A673 (cell line): ENCODE measurements at regions not wholly inside any gene's neighbourhood (a gene's known extent, or its start where the extent isn't known, plus 50 kb on each side); places are given as distances from the start of the nearest gene placed in this dataset.

Experiments used
- BruUV-seq: library from RNA; stranded (reverse); fragments of 400-500 nt; replicated peaks from 2 replicates; lab custom pipeline; 2021; lab: Mats Ljungman, UMichigan
- CTCF ChIA-PET: fragments of 300-600 bp; sonication (Branson Sonifier 250); formaldehyde crosslinking; loops from one replicate; lab custom pipeline; 2022; ENCODE audit warnings: antibody characterized with exemption; lab: Charles Lee
- POLR2A ChIA-PET: fragments of 300-600 bp; sonication (Branson Sonifier 250); formaldehyde crosslinking; loops from one replicate; lab custom pipeline; 2022; ENCODE audit warnings: antibody characterized with exemption; ENCODE audit not compliant: low non-redundant PET; lab: Charles Lee
- DNase-seq: peaks from one replicate; pipeline ENCODE4 v3.0.0-alpha.2; 2015; ENCODE audit warnings: low spot score
- H3K27ac ChIP-seq: fragments of 200-600 bp; sonication (generic); 2 replicates; pipeline ENCODE4 v1.5.1; 2016; ENCODE audit warnings: mixed run types, low read depth, mild to moderate bottlenecking, mixed read lengths, antibody characterized with exemption, low read length; ENCODE audit not compliant: poor library complexity, severe bottlenecking
- H3K27me3 ChIP-seq: fragments of 200-600 bp; sonication (generic); replicated peaks from 2 replicates; pipeline ENCODE4 v1.6.1; 2017; ENCODE audit warnings: mixed run types, low read depth, mild to moderate bottlenecking, mixed read lengths, antibody characterized with exemption, low read length; ENCODE audit not compliant: insufficient read depth, poor library complexity
- H3K36me3 ChIP-seq: fragments of 200-600 bp; sonication (generic); 2 replicates; pipeline ENCODE4 v1.6.1; 2016; ENCODE audit warnings: mixed run types, mild to moderate bottlenecking, mixed read lengths, antibody characterized with exemption, low read length; ENCODE audit not compliant: insufficient read depth, poor library complexity, severe bottlenecking
- H3K4me1 ChIP-seq: fragments of 200-600 bp; sonication (generic); 2 replicates; pipeline ENCODE4 v1.6.1; 2017; ENCODE audit warnings: mixed run types, mild to moderate bottlenecking, mixed read lengths, antibody characterized with exemption, low read length; ENCODE audit not compliant: insufficient read depth, poor library complexity, severe bottlenecking
- H3K4me3 ChIP-seq: fragments of 200-600 bp; sonication (generic); 2 replicates; pipeline ENCODE4 v1.5.1; 2016; ENCODE audit warnings: low read depth, mixed run types, mild to moderate bottlenecking, mixed read lengths, low read length; ENCODE audit not compliant: poor library complexity, severe bottlenecking
- H3K9me3 ChIP-seq: fragments of 200-600 bp; sonication (generic); 2 replicates; pipeline ENCODE4 v1.6.1; 2016; ENCODE audit warnings: mixed run types, low read depth, mild to moderate bottlenecking, mixed read lengths, antibody characterized with exemption, low read length; ENCODE audit not compliant: poor library complexity, severe bottlenecking
- CTCF ChIP-seq: fragments of 300-800, 200-600 bp; sonication (generic); conservative IDR thresholded peaks from 2 replicates; pipeline ENCODE4 v1.5.1; 2017; ENCODE audit warnings: low read depth, mild to moderate bottlenecking, antibody characterized with exemption, low read length, moderate library complexity, mixed read lengths
- EZH2 ChIP-seq: fragments of 200-600 bp; sonication (generic); IDR thresholded peaks from 2 replicates; pipeline ENCODE4 v1.6.1; 2017; ENCODE audit warnings: borderline replicate concordance, low read depth, mild to moderate bottlenecking, mixed read lengths, antibody characterized with exemption, low read length; ENCODE audit not compliant: poor library complexity, severe bottlenecking
- intact Hi-C: fragments of 100-400 bp; cut with micrococcal nuclease; formaldehyde crosslinking; loops from one replicate; pipeline ENCODE4 v1.10.0; 2022; ENCODE audit not compliant: unreplicated experiment

GRCh38 chr6:169062272-169062671 is 191.4 kb downstream of the THBS2 start:
- Histone ChIP-seq H3K9me3 (no peaks in the 10 kb centered on the region), H3K4me1 (no peaks in the 10 kb centered on the region), H3K4me3 (no peak overlapping the region), H3K27ac (no peak overlapping the region), H3K36me3 (no peaks in the 10 kb centered on the region), H3K27me3 (peaks cover 4% of the 10 kb centered on the region)
- intact Hi-C loops: no loop called here
- CTCF ChIA-PET: no interaction called here
- no TSS peak for BruUV-seq
- POLR2A ChIA-PET: no interaction called here
- DNase-seq: no peak
- no peak for TF ChIP-seq CTCF
- no peak for TF ChIP-seq EZH2

GRCh38 chr6:169058634-169059033 is 195.0 kb downstream of the THBS2 start:
- H3K36me3 ChIP-seq: no peaks in the 10 kb centered on the region
- intact Hi-C loops: no loop called here
- TF ChIP-seq EZH2: no peak
- TF ChIP-seq CTCF: no peak
- H3K9me3 ChIP-seq: no peaks in the 10 kb centered on the region
- ChIA-PET CTCF (no interaction called here), POLR2A (no interaction called here)
- no peak for DNase-seq
- BruUV-seq: no TSS peak
- H3K4me3 ChIP-seq: no peak overlapping the region
- H3K27ac ChIP-seq: no peak overlapping the region
- H3K4me1 ChIP-seq: no peaks in the 10 kb centered on the region
- H3K27me3 ChIP-seq: no peaks in the 10 kb centered on the region

GRCh38 chr6:169052462-169052861 is 201.2 kb downstream of the THBS2 start:
- no peak for TF ChIP-seq CTCF
- TF ChIP-seq EZH2: no peak
- Histone ChIP-seq H3K27me3 (peaks cover 6% of the 10 kb centered on the region), H3K4me3 (no peak overlapping the region), H3K36me3 (no peaks in the 10 kb centered on the region), H3K9me3 (no peaks in the 10 kb centered on the region), H3K4me1 (no peaks in the 10 kb centered on the region), H3K27ac (no peak overlapping the region)
- ChIA-PET POLR2A (no interaction called here), CTCF (no interaction called here)
- no peak for DNase-seq
- intact Hi-C loops: no loop called here
- no TSS peak for BruUV-seq

GRCh38 chr6:169051371-169051770 is 202.3 kb downstream of the THBS2 start:
- H3K4me1 ChIP-seq: no peaks in the 10 kb centered on the region
- TF ChIP-seq CTCF (no peak), EZH2 (no peak)
- POLR2A ChIA-PET: no interaction called here
- H3K4me3 ChIP-seq: no peak overlapping the region
- intact Hi-C loops: no loop called here
- no peak for DNase-seq
- H3K27ac ChIP-seq: no peak overlapping the region
- no peaks in the 10 kb centered on the region for H3K36me3 ChIP-seq
- H3K9me3 ChIP-seq: no peaks in the 10 kb centered on the region
- H3K27me3 ChIP-seq: peaks cover 6% of the 10 kb centered on the region
- CTCF ChIA-PET: no interaction called here
- no TSS peak for BruUV-seq
